Occipital lobe (tissue), 1 donor: ENCODE measurements at regions not wholly inside any gene's neighbourhood (a gene's known extent, or its start where the extent isn't known, plus 50 kb on each side); places are given as distances from the start of the nearest gene placed in this dataset.
"Not testable (repeated sequence)": the region's sequence is repeated elsewhere in the genome, so short reads cannot be mapped to it uniquely, and the experiment has no call there.

Experiments used
- DNase-seq: peaks from one replicate; lab custom pipeline; 2025; lab: John Stamatoyannopoulos, UW

DNA sequence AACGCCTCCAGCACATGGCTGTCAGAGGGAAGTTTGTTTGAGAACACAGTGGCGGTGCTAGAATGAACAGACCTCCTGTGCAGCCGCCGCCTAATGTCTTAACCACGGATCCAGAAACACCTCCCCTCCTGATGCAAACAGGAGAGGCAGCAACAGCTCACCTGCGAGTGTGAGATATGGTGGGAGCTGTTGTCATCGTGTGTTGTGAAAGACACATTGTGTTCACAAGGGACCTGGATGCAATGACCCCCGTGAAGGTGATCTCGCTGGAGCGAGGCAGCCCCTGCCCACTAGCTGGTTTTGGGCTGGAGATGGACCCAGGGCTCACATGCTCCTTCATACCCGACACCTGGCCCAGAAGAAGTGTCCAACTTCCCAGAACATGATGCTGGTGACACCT is 315.3 kb upstream of the C1orf174 start:
- no peak for DNase-seq

DNA sequence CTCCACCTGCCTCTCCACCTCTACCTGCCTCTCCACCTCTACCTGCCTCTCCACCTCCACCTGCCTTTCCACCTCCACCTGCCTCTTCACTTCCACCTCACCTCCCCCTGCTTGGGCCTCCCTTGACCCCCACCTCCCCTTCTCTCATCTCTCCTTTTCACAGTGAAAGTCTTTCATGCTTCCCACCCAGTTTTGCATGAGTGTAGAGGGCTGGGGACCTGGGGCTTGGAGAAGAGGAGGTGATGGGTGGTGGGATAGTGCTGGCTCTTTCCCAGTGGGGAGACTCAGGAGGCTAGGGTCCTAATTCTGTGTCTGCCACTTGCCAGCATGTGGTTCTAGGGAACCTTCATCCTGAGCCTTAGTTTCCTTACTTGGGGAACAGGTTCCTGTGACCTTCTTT is 316.2 kb upstream of the C1orf174 start:
- DNase-seq, result no peak

DNA sequence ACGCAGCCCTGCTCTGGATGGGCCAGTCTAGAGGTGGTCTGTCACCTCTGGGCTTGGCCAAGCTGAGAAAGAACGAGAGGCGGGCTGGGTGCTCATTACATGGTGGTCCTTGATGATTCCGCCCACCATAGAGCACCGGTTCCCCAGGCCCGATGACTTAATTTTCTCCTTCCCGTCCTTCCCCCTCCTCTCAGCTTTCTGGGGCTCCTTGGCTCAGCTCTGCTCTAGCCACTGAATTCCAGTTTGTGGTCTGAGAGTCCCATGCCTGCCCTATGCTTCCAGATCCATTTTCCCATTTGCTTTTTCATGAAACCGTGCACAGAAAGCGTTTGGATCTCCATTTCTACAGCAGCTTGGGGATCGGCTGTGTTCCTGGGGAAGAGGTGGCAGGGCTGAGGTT is 318.5 kb upstream of the C1orf174 start:
- no peak for DNase-seq

DNA sequence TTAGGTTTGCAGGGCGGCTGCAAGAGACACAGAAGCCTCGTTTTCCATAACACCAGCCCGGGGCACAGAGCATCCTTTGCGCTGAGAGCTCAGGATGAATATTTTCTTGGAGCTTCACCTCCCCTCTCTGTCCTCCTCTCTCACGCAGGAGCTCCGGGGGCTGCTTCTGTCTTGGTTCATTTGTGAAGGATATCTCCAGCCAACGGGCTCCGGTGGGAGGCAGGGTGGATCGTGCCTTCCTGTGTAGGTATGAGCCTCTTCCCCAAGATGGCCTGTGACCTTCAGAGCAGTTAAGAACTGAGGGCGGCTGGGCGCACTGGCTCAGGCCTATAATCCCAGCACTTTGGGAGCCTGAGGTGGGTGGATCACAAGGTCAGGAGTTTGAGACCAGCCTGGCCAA is 319.0 kb upstream of the C1orf174 start:
- DNase-seq, result no peak

DNA sequence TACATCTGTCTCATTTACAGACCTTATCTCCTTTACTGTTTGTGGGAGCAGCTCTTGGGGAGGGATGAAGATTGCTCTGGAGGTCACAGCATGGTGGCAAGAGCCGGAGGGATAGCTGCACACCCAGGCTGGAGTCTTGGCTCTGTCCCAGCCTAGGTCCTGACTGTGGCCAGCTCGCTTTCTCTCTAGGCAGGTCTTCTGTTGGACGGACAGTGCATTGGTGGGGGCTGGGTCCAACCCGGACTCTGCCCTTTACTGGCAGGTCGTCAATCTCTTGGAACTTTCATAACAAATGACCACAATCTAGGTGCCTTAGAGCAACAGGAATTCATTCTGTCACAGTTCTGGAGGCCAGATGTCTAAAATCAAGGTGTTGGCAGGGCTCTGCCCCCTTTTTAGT is 319.8 kb upstream of the C1orf174 start:
- DNase-seq, result no peak

DNA sequence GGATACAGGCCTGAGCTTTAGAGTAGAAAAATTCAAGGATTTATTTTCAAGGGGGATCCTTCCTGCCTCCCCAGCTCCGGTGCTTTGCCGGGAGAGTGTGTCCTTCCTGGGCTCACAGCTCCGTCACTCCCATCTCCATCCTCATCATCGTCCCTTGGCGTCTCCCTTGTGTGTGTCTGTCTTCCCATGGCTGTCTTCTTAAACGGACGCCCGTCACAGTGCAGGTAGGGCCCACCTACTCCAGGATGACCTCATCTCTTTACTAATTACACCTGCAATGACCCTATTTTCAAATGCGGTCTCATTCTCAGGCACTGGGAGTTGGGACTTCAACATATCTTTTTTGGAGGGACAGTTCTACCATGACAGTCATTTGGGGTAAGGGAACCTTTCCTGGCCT is 320.3 kb upstream of the C1orf174 start:
- DNase-seq, result no peak

DNA sequence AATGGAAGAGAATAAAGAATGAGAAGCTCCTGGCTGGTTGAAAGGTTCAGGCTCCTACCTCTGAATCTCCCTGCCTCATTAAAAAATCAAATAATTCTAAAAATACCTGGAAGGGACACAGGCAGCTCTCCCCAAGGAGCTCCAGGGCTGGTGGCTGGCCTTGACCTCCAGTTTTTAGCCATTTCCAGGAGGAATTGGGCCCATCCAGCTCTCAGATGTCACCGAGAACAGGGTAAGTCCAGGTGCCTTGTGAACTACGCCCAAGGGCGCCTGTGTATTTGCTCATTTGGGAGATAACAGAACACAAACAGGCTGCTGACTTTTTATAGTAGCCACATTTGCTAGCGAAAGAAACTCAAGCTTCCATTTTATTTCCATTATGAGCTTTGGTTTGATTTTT is 321.0 kb upstream of the C1orf174 start:
- no peak for DNase-seq

DNA sequence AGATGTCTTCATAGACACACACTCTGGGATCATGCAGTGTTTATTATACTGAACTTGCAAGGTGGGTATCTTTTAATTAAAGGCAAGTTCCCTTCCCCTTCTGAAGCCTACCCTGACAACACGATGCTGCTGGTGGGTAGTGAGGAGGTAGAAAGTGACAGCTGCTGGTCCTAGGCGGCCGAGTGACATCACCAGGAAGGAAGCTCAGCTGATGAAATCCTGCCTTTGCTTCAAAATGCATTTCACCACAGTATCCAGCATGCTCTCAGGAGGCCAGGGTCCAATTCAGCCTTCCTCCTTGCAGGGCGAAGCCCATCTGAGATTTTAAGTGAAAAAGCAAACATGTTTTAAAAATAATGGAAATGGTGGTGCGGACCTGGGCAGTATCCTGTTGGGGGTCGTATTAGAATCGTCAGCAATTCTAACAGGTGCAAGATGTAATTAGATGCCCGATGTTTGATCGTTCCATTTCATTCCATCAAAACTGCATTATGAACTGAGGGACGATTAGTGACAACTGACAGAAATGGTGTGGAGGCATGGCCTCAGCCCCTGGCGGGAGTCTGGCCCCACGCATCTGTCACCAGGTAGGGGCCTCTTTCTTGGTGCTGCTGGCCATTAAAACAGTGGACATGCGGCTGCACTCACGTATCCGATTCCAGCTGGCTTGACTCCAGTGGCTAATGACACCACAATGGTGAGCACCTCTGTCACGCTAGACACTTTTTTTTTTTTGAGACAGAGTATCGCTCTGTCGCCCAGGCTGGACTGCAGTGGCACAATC is 324.8 kb upstream of the C1orf174 start:
- DNase-seq, result no peak

DNA sequence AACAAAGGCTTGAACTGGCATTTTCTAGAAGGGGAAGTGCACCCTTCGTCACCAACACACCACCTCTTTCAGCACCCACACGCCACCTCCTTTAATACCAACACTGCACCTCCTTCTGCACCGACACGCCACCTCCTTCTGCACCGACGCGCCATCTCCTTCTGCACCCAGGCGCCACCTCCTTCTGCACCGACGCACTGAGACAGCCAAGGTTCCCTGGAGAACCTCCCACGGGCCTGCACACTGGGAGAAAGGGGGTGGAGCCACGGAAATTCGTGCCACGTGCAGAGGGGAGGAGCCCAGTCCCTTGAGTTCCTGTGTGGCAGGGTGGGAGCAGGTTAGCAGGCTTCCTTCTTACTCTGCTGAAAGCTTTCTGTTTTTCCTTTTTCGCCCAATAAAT is 327.9 kb upstream of the C1orf174 start:
- DNase-seq, result peak; percentile 44

DNA sequence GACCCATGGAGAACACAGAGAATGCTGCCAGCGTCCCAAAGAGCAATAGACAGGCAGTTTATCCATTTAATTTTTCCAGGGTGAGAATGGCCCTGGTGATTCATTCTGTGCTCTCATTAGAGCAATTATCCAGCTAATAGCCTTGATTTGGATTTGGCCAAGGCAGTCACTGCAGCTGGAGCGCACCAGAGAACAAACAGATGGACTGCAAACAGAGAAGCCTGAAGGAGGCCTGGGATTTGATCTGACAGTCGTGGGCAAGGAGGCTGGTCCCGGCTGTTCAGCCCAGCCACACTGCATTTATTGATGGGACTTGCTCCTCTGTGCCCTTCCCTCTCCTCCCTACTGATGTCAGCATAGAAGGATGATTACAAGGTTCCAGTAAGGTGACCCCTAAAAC is 353.9 kb upstream of the C1orf174 start:
- DNase-seq, result no peak

DNA sequence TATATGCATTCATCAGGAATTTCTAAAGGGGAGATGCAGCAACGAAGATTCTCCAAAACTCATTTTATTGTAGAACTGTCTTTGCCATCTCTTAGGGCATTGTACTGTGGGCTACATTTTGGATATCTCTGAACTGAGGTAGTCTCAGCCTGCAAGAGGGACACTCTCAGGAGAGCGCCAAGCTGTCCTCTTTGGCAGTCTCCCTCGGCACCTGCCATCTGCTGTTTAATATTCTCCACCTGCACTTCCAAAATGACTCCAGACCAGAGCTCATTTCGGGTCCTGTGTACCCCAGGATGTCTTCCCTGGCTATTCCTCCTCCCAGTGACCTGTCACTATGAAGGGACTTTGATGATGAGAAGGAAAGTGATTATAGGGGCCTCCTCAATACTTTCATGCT is 356.3 kb upstream of the C1orf174 start:
- no peak for DNase-seq

DNA sequence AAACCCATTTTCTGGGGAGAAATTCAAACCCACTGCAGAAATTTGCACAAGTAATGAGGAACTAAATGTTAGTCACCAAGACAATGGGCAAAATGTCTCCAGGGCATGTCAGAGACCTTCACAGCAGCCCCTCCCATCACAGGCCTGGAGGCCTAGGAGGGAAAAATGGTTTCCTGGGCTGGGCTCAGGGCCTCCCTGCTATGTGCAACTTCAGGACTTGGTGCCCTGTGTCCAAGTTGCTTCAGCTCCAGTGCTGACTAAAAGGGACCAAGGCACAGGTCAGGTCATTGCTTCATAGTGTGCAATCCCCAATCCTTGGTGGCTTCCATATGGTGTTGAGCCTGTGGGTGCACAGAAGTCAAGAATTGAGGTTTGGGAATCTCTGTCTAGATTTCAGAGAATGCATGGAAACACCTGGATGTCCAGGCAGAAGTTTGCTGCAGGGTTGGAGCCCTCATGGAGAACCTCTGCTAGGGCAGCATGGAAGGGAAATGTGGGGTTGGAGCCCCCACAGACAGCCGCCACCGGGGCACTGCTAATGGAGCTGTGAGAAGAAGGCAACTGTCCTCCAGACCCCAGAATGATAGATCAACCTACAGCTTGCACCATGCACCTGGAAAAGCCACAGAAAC is 358.2 kb upstream of the C1orf174 start:
- not testable (repeated sequence) for DNase-seq

DNA sequence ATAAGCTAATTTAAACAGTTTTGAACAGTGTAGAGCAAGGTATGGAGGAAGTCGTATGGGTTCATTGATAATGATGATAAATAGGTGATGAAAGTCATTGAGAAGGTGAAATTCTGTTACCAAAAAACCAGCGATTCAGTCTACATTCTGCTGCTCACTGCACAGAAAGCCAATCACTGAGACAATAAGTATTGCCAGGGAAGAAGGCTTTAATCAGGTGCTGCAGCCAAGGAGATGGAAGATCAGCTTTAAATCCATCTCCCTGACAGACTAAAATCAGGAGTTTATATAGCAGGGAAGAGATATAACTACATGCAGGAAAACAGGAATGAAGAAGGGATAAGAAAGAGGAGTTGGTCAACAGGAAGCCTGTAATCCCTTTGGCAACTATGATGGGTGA is 361.3 kb upstream of the C1orf174 start:
- no peak for DNase-seq

DNA sequence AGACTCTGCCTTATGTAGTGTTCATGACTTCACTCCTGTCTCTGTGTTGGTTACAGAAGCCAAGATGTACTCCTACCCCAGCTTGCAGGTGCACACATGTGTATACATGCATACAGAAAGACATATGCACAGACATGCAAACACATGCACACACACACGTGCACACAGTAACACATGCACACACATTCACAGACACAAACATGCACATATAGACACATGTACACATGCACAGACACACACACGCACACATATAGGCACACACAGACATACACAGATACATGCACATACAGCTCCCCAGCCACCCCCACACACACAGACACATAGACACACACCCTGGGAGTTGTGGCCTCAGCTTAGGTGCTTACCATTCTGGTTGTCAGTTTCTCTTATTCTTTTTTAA is 362.6 kb upstream of the C1orf174 start:
- DNase-seq, result no peak

DNA sequence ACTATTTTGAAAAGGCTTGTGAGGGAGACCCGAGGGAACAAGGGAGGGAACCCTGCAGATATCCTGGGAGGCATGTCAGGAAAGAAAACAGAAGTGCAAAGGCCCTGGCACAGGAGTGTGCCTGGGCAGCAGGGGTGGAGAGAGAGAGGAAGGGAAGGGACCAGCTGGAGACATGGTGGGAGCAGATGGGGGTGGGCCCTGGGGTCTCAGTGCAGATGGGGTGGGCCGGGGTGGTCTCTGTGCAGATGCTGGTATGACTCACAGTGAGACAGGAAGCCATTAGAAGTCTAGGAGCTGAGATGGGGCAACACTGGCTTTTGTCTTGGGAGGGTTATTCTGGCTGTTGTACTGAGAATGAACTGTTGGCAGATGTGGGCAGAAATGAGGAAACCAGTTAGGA is 363.6 kb upstream of the C1orf174 start:
- no peak for DNase-seq

DNA sequence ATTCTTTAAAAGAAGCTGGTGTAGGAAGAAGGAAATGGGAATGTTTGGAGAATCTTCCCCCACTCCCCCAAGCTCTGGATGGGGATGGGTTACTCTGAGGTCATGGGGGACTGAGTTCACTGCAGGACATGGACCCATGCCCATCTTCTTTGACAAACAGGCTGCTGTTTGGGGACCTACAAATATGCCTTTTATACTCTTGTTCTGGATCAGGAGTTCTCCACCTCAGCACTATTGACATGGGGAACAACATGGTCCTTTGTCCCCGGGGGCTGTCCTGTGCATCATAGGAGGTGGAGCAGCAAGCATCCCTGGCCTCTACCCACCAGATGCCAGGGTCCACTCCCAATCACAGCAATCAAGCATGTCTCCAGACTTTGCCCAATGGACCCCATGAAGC is 365.8 kb upstream of the C1orf174 start:
- DNase-seq, result no peak

DNA sequence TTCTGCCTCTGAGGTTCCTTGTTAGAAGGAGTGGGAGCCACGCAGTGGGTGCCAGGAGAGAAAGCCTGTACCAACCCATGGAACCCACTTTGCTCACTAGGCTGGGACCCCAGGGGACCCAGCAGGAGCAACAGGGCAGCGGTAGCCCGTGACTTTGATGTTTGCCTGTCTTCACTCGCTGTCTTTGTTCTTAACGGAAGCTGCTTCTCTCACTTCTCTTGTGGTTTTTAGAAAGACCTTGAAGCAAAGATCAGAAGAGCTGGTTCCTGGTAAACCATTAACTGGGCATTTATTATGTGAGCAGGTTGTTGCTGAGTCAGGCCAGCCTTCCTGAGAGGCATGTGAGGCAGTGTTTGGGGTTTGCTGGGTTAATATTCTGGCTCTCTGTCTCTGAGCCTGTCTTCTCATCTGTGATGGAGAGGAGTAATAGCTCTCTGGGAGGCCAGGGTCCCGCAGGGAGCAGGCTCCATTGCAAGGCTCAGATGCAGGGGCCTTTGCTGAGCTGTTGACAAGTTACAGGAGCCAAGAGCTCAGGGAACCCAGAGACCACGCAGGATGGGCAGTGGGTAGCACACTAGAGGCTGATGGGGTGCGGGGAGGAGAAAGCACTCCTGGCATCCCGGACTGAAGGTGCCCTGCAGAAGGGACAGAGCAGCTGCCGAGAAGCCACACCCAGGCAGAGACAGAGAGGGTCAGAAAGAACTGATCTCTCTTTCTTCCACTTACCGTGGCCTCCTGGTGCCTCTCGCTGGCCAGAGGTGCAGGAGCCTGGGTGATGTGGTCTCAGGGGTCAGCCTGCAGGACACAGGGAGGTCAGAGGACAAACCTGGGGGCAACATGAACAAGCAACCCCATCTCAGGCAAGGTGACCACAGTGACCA is 367.5 kb upstream of the C1orf174 start:
- no peak for DNase-seq

DNA sequence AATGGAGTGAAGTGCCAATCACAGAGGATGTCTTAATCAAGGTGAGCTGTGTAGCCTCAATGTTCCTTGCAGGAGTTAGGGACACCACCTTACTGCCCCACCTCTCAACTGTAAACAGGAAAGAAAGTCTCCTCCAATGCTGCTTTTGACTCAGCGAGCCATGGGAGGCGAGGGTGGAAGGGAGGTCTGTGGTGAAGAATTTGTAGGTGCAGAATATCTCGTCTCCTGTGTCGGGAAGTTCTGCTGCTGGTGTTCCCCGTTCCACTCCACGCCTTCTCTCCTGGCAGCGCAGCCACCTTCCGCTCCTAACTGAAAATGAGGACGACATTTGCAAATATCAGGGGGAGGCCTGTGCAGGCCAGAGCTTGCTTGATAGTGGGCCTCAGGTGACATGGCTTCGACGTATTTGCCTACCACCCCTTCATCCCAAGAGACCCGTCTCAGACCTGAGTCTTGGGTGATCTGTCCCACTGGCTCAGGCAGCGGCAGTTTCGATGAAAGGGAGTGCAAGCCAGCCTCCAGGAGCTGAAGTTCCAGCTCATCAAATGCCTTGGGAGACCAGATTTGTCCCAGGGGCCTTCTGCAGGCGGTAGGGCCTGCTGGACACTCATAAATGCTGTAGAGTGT is 368.3 kb upstream of the C1orf174 start:
- DNase-seq, result no peak

DNA sequence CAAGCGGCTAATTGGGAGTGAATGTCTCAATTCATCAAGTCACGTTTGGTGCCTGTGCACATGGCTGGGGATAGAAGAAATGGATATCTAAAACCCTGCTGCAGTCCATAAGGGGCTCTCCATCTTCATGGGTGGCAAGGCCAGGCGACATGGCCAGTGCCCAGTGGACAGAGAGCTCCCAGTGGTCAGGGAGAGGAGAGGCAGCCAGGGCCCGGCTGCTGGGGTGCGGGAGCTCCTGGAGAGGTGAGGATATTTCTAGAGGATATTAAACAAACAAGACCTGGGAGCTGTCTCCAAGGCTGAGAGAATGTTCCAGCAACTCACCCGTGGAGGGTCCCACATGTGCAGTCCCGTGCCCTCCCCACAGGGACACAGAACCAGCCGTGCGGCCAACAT is 368.8 kb upstream of the C1orf174 start:
- no peak for DNase-seq

DNA sequence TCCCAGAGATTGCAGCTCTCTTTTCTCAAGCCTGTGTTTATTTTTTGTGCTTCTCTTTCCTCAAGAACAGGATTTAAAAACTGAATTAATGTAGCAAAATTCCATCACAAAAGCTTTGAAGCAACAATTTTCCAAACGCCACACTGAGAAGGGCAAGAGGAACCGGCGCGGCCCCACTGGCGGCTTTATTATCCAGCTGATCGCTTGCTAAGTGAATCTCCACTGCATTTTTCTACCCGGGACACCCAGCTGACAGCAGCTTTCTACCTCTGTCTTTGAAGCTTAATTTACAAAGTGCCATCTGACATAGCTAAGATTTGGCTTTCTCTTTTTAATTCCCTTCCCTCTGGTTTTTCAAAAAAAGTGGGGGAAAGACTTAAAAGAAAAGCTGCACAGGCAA is 369.3 kb upstream of the C1orf174 start:
- no peak for DNase-seq

DNA sequence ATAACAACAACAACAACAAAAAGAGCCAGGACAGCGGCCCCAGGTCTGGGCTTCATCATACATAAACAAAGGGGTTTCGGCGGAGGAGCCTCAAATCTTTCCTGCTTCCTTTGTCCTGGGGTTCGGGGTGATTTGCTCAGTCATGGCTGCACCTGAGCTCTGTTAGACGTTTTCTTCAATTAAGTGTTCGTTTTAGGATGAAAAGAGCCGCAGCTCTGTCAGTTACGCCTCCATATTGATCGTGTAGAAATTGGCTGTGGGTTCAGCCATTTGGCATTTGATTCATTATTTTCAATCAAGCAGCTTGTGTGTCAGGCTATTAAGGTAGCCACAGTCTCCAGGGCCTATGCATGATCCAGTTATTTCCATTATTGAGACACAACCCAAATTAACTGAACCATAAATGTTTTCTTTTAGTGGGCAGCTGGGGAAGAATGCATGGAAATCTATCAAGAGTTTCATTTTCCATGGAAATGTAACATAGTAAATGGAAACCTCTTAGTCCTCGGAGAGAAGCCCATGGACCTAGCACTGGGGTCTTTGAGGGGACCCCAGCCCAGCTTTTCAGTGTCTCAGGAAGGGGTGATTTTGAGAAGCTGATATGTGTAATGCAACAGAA is 370.0 kb upstream of the C1orf174 start:
- DNase-seq, result no peak
